NCI-H1694 treated with DMSO at 0.1 percent for 48 hours (cell line): ENCODE measurements at regions not wholly inside any gene's neighbourhood (a gene's known extent, or its start where the extent isn't known, plus 50 kb on each side); places are given as distances from the start of the nearest gene placed in this dataset.

Source experiments
- DNase-seq: peaks from one replicate; lab custom pipeline; 2025; lab: John Stamatoyannopoulos, UW

GRCh38 chr13:31081316-31081715 lies 80.4 kb downstream of the HSPH1 start:
- DNase-seq = no peak

- DNase-seq = no peak
Observed at GRCh38 chr13:31074756-31075155, 86.9 kb downstream of the HSPH1 start.

- no peak for DNase-seq
Observed at GRCh38 chr13:31073859-31074718, 87.6 kb downstream of the HSPH1 start.

GRCh38 chr13:31072041-31072440 lies 89.7 kb downstream of the HSPH1 start:
- no peak for DNase-seq

GRCh38 chr13:31069808-31070534 lies 91.7 kb downstream of the HSPH1 start:
- no peak for DNase-seq

GRCh38 chr13:31068119-31068423 lies 93.6 kb downstream of the HSPH1 start:
- DNase-seq = no peak

- DNase-seq = no peak
Observed at GRCh38 chr13:31067416-31068118, 94.1 kb downstream of the HSPH1 start.

- no peak for DNase-seq
Observed at GRCh38 chr13:31064636-31065035, 97.1 kb downstream of the HSPH1 start.

GRCh38 chr13:31063772-31064171 lies 97.9 kb downstream of the HSPH1 start:
- DNase-seq = no peak

GRCh38 chr13:31060655-31061054 lies 101.0 kb downstream of the HSPH1 start:
- DNase-seq = no peak

GRCh38 chr13:31060220-31060619 lies 101.5 kb downstream of the HSPH1 start:
- no peak for DNase-seq

GRCh38 chr13:31057403-31058033 lies 104.2 kb downstream of the HSPH1 start:
- no peak for DNase-seq

GRCh38 chr13:31056644-31057271 lies 104.9 kb downstream of the HSPH1 start:
- no peak for DNase-seq

GRCh38 chr13:31055589-31055988 lies 106.1 kb downstream of the HSPH1 start:
- DNase-seq = no peak

- no peak for DNase-seq
Observed at GRCh38 chr13:31054632-31055031, 107.1 kb downstream of the HSPH1 start.

- DNase-seq = no peak
Observed at GRCh38 chr13:31053896-31054295, 107.8 kb downstream of the HSPH1 start.

- DNase-seq = no peak
Observed at GRCh38 chr13:31053091-31053490, 108.6 kb downstream of the HSPH1 start.

- no peak for DNase-seq
Observed at GRCh38 chr13:31052478-31052877, 109.2 kb downstream of the HSPH1 start.

GRCh38 chr13:31051999-31052398 lies 109.7 kb downstream of the HSPH1 start:
- no peak for DNase-seq

GRCh38 chr13:31050486-31051400 lies 111.0 kb downstream of the HSPH1 start:
- peak; percentile 6 for DNase-seq

- no peak for DNase-seq
Observed at GRCh38 chr13:31049833-31050232, 111.9 kb downstream of the HSPH1 start.
